GM12878 (cell line): ENCODE measurements at regions not wholly inside any gene's neighbourhood (a gene's known extent, or its start where the extent isn't known, plus 50 kb on each side); places are given as distances from the start of the nearest gene placed in this dataset.

ENCODE experiments used
- ATF7 ChIP-seq: fragments of 450-650 bp; IDR thresholded peaks from 2 replicates; pipeline ENCODE4 v1.6.1; 2016; ENCODE audit warnings: low read depth, mild to moderate bottlenecking
- BCL11A ChIP-seq: IDR thresholded peaks from 2 replicates; pipeline ENCODE4 v1.6.1; 2011; ENCODE audit warnings: low read depth, low read length
- BMI1 ChIP-seq: fragments of 450-650 bp; IDR thresholded peaks from 2 replicates; pipeline ENCODE4 v1.6.1; 2016; ENCODE audit warnings: mild to moderate bottlenecking, moderate library complexity, borderline replicate concordance
- CBX5 ChIP-seq: sonication (generic); IDR thresholded peaks from 2 replicates; pipeline ENCODE4 v1.6.1; 2016; ENCODE audit warnings: low read depth, moderate library complexity, mild to moderate bottlenecking, inconsistent platforms
- CEBPZ ChIP-seq: fragments of 150-350 bp; IDR thresholded peaks from 2 replicates; pipeline ENCODE4 v1.6.1; 2016; ENCODE audit warnings: low read depth, low read length
- E2F4 ChIP-seq: IDR thresholded peaks from 2 replicates; pipeline ENCODE4 v1.6.1; 2012; ENCODE audit warnings: low read depth, low read length, improper control_type of control experiment
- EGR1 ChIP-seq, 2 experiments: IDR thresholded peaks; 1 replicate in 1 of 2; 2 replicates in 1 of 2; pipeline ENCODE4 v1.6.1; 2011 to 2012; ENCODE audit warnings: low read depth in 2 of 2, low read length in 2 of 2, borderline replicate concordance in 1 of 2, mild to moderate bottlenecking in 1 of 2, moderate library complexity in 1 of 2
- NR2C1 ChIP-seq: fragments of 450-650 bp; IDR thresholded peaks from 2 replicates; pipeline ENCODE4 v1.6.1; 2017; ENCODE audit warnings: antibody characterized with exemption, mild to moderate bottlenecking, moderate library complexity
- NR2F1 ChIP-seq: fragments of 450-650 bp; conservative IDR thresholded peaks from 2 replicates; pipeline ENCODE4 v1.6.1; 2017; ENCODE audit warnings: mild to moderate bottlenecking
- SIX5 ChIP-seq: IDR thresholded peaks from 2 replicates; pipeline ENCODE4 v1.6.1; 2011; ENCODE audit warnings: mild to moderate bottlenecking, low read depth, low read length, moderate library complexity; ENCODE audit not compliant: severe bottlenecking
- TF ChIP-seq, protein P1 (sequence below): IDR thresholded peaks from 2 replicates; pipeline ENCODE4 v1.6.1; 2012; ENCODE audit warnings: mild to moderate bottlenecking, low read depth, low read length

DNA sequence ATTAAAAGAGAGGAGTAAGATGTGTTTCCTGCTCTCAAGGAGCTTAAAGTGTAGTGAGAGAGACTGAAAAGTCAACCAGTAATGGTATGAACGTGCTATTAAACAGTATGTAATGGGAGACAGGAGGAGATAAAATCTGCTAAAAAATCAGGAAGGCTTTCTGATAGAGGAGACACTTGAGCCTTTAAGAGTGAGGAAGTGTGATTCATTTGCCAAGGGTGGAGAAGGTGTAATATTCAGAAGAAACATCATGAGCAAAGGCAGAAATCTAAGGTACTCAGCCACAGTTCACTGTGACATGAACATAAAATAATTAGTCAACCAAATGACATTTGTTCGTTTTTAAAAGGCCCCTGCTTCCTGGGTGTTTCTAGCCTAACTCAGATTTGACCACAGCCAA, 137.8 kb upstream of the SKOR2 start (continued):
- TF ChIP-seq SIX5 (no peak), E2F4 (no peak), NR2F1 (no peak), ATF7 (no peak), BMI1 (no peak), EGR1 (IDR thresholded peaks at IDR 0.05; ENCODE audit: borderline replicate concordance in 1 of 2, low read depth in 2 of 2, low read length in 2 of 2) (no peak), NR2C1 (no peak), CEBPZ (no peak), BCL11A (no peak), CBX5 (no peak)
- TF ChIP-seq, protein P1, sequence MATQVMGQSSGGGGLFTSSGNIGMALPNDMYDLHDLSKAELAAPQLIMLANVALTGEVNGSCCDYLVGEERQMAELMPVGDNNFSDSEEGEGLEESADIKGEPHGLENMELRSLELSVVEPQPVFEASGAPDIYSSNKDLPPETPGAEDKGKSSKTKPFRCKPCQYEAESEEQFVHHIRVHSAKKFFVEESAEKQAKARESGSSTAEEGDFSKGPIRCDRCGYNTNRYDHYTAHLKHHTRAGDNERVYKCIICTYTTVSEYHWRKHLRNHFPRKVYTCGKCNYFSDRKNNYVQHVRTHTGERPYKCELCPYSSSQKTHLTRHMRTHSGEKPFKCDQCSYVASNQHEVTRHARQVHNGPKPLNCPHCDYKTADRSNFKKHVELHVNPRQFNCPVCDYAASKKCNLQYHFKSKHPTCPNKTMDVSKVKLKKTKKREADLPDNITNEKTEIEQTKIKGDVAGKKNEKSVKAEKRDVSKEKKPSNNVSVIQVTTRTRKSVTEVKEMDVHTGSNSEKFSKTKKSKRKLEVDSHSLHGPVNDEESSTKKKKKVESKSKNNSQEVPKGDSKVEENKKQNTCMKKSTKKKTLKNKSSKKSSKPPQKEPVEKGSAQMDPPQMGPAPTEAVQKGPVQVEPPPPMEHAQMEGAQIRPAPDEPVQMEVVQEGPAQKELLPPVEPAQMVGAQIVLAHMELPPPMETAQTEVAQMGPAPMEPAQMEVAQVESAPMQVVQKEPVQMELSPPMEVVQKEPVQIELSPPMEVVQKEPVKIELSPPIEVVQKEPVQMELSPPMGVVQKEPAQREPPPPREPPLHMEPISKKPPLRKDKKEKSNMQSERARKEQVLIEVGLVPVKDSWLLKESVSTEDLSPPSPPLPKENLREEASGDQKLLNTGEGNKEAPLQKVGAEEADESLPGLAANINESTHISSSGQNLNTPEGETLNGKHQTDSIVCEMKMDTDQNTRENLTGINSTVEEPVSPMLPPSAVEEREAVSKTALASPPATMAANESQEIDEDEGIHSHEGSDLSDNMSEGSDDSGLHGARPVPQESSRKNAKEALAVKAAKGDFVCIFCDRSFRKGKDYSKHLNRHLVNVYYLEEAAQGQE: no peak
- TF ChIP-seq, all 136 proteins: peak for 0
